Lung (tissue), 11 donors: ENCODE measurements at regions not wholly inside any gene's neighbourhood (a gene's known extent, or its start where the extent isn't known, plus 50 kb on each side); places are given as distances from the start of the nearest gene placed in this dataset.

Source experiments
- ATAC-seq: fragments of 200-7000 bp; cut with Tn5 transposase; one replicate; pipeline ENCODE4 v1.9.1; 2020; ENCODE audit warnings: moderate number of reproducible peaks; ENCODE audit not compliant: insufficient read depth, low FRiP score
- DNase-seq, 3 donors: peaks; one replicate each; pipeline ENCODE4 v3.0.0-alpha.2; 2013 to 2017
- H3K27ac ChIP-seq, 2 donors: one replicate each; pipeline ENCODE4 v1.5.1; 2013; ENCODE audit warnings: mild to moderate bottlenecking in 2 of 2, moderate library complexity in 2 of 2, control low read depth in 1 of 2, inconsistent platforms in 1 of 2, low read depth in 1 of 2, low read length in 1 of 2
- H3K27me3 ChIP-seq, 3 donors: one replicate each; pipeline ENCODE4 v1.5.1; 2013; ENCODE audit warnings: low read length in 2 of 3; ENCODE audit not compliant: control insufficient read depth in 3 of 3, insufficient read depth in 3 of 3
- H3K36me3 ChIP-seq, 4 donors: one replicate each; pipeline ENCODE4 v1.5.1; 2013; ENCODE audit warnings: low read length in 4 of 4, mild to moderate bottlenecking in 1 of 4, moderate library complexity in 1 of 4; ENCODE audit not compliant: control insufficient read depth in 4 of 4, insufficient read depth in 4 of 4
- H3K4me1 ChIP-seq, 5 donors: one replicate each; pipeline ENCODE4 v1.5.1; 2013; ENCODE audit warnings: low read length in 5 of 5, mild to moderate bottlenecking in 2 of 5, moderate library complexity in 1 of 5; ENCODE audit not compliant: control insufficient read depth in 5 of 5, insufficient read depth in 5 of 5
- H3K4me3 ChIP-seq: one replicate; pipeline ENCODE4 v1.5.1; 2013; ENCODE audit warnings: mild to moderate bottlenecking, control low read depth, moderate library complexity
- H3K9ac ChIP-seq, 2 donors: one replicate each; pipeline ENCODE4 v1.5.1; 2013; ENCODE audit warnings: low read length in 2 of 2, control low read depth in 1 of 2; ENCODE audit not compliant: insufficient read depth in 1 of 2
- H3K9me3 ChIP-seq, 4 donors: one replicate each; pipeline ENCODE4 v1.5.1; 2013; ENCODE audit warnings: low read length in 3 of 4, mild to moderate bottlenecking in 1 of 4, moderate library complexity in 1 of 4; ENCODE audit not compliant: control insufficient read depth in 4 of 4, insufficient read depth in 3 of 4
- CTCF ChIP-seq: IDR thresholded peaks from 2 replicates; pipeline ENCODE4 v1.5.1; 2012; ENCODE audit warnings: mild to moderate bottlenecking; ENCODE audit errors: control extremely low read depth, extremely low read depth
- WGBS, 2 donors: extraction: QIAGEN DNeasy Blood & Tissue Kit; methylation state at CpG; one replicate each; pipeline ENCODE4 v1.1.7; 2013; 5-methylcytosine and 5-hydroxymethylcytosine counted together
- donor health status: control.
- donor health status: control.
- donor health status: Bipolar disorder and iron deficiency.
- donor health status: healthy.
- donor health status: DM: yes; HTN: yes; CAD: no.

- ATAC-seq = no peak
- no peak overlapping the region for H3K4me3 ChIP-seq
- no peak for DNase-seq
- H3K27me3 ChIP-seq = no peaks in the 10 kb centered on the region
- peaks cover 0 to 12% (median 8%) of the 10 kb centered on the region in 5 donors for H3K4me1 ChIP-seq
- no peak overlapping the region for H3K9ac ChIP-seq
- no peak overlapping the region for H3K27ac ChIP-seq
- WGBS, 2 donors = 89 to 91% methylated on average over 10 of the region's 10 CpGs
- H3K9me3 ChIP-seq = no peaks in the 10 kb centered on the region
- no peak for TF ChIP-seq CTCF
- H3K36me3 ChIP-seq = no peaks in the 10 kb centered on the region
Measured at GRCh38 chr3:194768586-194768985, 82.9 kb downstream of the FAM43A start.

- no peak overlapping the region for H3K27ac ChIP-seq
- TF ChIP-seq CTCF = no peak
Measured at GRCh38 chr3:194769020-194769643, 83.4 kb downstream of the FAM43A start.

GRCh38 chr3:194772241-194773000 lies 86.7 kb downstream of the FAM43A start:
- DNase-seq = no peak
- ATAC-seq = no peak
- Histone ChIP-seq H3K4me1 (peaks cover 0 to 17% (median 3%) of the 10 kb centered on the region in 5 donors), H3K9ac (no peak overlapping the region), H3K4me3 (no peak overlapping the region), H3K27ac (no peak overlapping the region), H3K9me3 (no peaks in the 10 kb centered on the region), H3K27me3 (no peaks in the 10 kb centered on the region), H3K36me3 (no peaks in the 10 kb centered on the region)
- TF ChIP-seq CTCF = no peak
- WGBS, 2 donors = 67 to 87% methylated on average over 13 of the region's 13 CpGs

More at GRCh38 chr3:194769020-194769643, 83.4 kb downstream of the FAM43A start:
- Histone ChIP-seq H3K4me3 (no peak overlapping the region), H3K27me3 (no peaks in the 10 kb centered on the region), H3K9ac (no peak overlapping the region), H3K36me3 (no peaks in the 10 kb centered on the region), H3K9me3 (no peaks in the 10 kb centered on the region), H3K4me1 (peaks cover 0 to 12% (median 8%) of the 10 kb centered on the region in 5 donors)
- ATAC-seq = peak; percentile 94
- 0 to 3% methylated on average over 16 of the region's 16 CpGs for WGBS, 2 donors
- DNase-seq = peak; percentile 92 to 95 (median 94)
